Progenitor cell of endocrine pancreas (in vitro differentiated cells): ENCODE measurements at regions not wholly inside any gene's neighbourhood (a gene's known extent, or its start where the extent isn't known, plus 50 kb on each side); places are given as distances from the start of the nearest gene placed in this dataset.
"Not testable (repeated sequence)": the region's sequence is repeated elsewhere in the genome, so short reads cannot be mapped to it uniquely, and the experiment has no call there.

Experiments used
- DNase-seq: peaks from one replicate; pipeline ENCODE4 v3.0.0; 2021; ENCODE audit warnings: low spot score; ENCODE audit not compliant: unreplicated experiment
- H3K27ac Mint-ChIP-seq: 2 replicates; pipeline ENCODE4 v1.8.0; 2021; ENCODE audit warnings: mild to moderate bottlenecking, moderate library complexity, mixed read lengths
- H3K27me3 Mint-ChIP-seq: 2 replicates; pipeline ENCODE4 v1.8.0; 2021; ENCODE audit warnings: mixed read lengths
- H3K36me3 Mint-ChIP-seq: 2 replicates; pipeline ENCODE4 v1.8.0; 2022; ENCODE audit warnings: mixed read lengths; ENCODE audit not compliant: insufficient read depth
- H3K4me1 Mint-ChIP-seq: 2 replicates; pipeline ENCODE4 v1.8.0; 2021; ENCODE audit warnings: low read depth, mixed read lengths
- H3K4me3 Mint-ChIP-seq: 2 replicates; pipeline ENCODE4 v1.8.0; 2021; ENCODE audit warnings: low read depth, mild to moderate bottlenecking, moderate library complexity, mixed read lengths
- H3K9me3 Mint-ChIP-seq: 2 replicates; pipeline ENCODE4 v1.8.0; 2021; ENCODE audit warnings: low read depth, mixed read lengths
- TF ChIP-seq, protein P1 (sequence below): fragments of 200-600 bp; sonication (generic); IDR thresholded peaks from one replicate; pipeline ENCODE4 v1.5.0; 2021; ENCODE audit warnings: antibody characterized with exemption, mild to moderate bottlenecking; ENCODE audit not compliant: unreplicated experiment

DNA sequence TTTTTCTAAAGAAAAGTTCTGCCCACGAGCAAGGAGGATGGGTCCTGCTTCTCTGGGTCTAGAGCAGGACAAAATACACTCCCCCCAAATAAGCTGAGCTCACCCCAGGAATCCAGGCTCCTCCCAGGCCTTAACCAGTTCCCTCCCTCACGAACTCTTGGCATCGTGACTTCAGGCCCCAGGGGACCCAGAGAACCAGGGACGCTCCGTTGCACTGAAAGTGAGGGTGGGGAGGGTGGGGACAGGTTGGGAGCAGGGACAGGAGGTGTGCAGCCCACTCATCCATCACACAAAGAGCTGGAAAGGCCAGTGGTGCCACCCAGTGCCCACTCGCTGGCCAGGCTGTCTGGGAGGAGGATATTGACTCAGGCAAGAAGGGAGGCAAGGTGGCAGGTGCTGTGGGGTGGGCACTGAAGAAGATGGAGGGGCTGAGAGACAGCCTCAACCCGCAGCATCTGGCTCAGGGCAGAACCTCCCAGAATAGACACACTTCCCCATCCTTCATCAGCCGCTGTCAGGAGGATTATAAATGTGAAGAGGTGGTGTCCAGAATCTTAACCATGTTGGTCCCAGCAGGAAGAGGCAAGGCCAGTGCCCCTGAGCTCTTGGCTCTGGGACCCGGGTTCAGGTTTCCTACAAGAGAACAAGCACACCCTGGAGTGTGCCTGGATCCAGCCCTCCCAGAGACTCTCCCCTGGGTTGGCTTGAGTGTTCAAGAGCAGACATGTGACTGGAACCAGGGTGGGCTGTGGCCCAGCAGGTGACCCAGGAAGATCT is 67.9 kb upstream of the RPL38 start:
- no peak for DNase-seq
- no peak overlapping the region for H3K4me3 Mint-ChIP-seq
- TF ChIP-seq, protein P1, sequence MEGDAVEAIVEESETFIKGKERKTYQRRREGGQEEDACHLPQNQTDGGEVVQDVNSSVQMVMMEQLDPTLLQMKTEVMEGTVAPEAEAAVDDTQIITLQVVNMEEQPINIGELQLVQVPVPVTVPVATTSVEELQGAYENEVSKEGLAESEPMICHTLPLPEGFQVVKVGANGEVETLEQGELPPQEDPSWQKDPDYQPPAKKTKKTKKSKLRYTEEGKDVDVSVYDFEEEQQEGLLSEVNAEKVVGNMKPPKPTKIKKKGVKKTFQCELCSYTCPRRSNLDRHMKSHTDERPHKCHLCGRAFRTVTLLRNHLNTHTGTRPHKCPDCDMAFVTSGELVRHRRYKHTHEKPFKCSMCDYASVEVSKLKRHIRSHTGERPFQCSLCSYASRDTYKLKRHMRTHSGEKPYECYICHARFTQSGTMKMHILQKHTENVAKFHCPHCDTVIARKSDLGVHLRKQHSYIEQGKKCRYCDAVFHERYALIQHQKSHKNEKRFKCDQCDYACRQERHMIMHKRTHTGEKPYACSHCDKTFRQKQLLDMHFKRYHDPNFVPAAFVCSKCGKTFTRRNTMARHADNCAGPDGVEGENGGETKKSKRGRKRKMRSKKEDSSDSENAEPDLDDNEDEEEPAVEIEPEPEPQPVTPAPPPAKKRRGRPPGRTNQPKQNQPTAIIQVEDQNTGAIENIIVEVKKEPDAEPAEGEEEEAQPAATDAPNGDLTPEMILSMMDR, result no peak
- H3K27ac Mint-ChIP-seq, result no peak overlapping the region
- H3K27me3 Mint-ChIP-seq, result peaks cover 6% of the 10 kb centered on the region
- H3K9me3 Mint-ChIP-seq, result peaks cover 8% of the 10 kb centered on the region
- peaks cover 14% of the 10 kb centered on the region for H3K4me1 Mint-ChIP-seq
- H3K36me3 Mint-ChIP-seq, result no peaks in the 10 kb centered on the region

DNA sequence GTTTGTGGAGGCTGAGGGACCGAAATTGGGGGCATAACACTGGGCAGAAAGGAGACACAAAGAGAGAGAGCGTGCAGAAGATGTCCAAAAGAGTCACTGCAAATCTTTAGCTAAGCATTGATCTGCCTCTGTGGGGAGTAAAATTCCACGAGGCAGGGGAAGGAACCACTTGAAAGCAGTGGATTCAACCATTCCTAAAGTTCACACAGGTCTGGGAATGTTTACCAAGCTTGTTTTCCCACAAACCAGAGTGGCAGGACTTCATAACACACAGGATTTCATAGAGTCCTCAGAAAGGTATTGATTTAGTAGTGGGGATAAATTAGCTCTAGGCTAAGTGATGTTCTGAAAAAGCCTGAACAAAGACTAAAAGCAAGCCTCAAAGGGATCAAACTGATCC is 66.1 kb upstream of the RPL38 start:
- no peak for DNase-seq
- Mint-ChIP-seq H3K27ac (peak overlapping the region; percentile 67), H3K36me3 (no peaks in the 10 kb centered on the region), H3K27me3 (peaks cover 3% of the 10 kb centered on the region), H3K4me1 (peaks cover 14% of the 10 kb centered on the region), H3K9me3 (peaks cover 17% of the 10 kb centered on the region), H3K4me3 (peak overlapping the region; percentile 18)
- TF ChIP-seq, protein P1, result no peak

DNA sequence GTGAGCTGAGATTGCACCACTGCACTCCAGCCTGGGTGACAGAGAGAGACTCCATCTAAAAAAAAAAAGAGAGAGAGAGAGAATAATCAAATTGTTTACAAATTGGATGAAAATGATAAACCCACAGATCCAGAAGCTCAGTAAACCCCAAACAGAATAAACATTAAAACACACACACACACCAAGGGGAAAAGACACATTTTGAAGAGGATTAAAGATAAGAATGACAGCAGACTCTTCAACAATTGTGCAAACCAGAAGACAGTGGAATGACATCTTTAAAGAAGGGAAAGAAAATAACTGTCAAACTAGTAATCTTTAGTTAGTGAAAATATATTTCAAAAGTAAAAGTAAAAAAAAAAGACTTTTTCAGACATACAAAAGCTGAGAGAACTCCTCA is 64.4 kb upstream of the RPL38 start:
- no peak overlapping the region for H3K27ac Mint-ChIP-seq
- no peak overlapping the region for H3K4me3 Mint-ChIP-seq
- TF ChIP-seq, protein P1, result no peak
- H3K9me3 Mint-ChIP-seq, result peaks cover 26% of the 10 kb centered on the region
- peaks cover 3% of the 10 kb centered on the region for H3K36me3 Mint-ChIP-seq
- H3K27me3 Mint-ChIP-seq, result no peaks in the 10 kb centered on the region
- H3K4me1 Mint-ChIP-seq, result peaks cover 14% of the 10 kb centered on the region
- no peak for DNase-seq

DNA sequence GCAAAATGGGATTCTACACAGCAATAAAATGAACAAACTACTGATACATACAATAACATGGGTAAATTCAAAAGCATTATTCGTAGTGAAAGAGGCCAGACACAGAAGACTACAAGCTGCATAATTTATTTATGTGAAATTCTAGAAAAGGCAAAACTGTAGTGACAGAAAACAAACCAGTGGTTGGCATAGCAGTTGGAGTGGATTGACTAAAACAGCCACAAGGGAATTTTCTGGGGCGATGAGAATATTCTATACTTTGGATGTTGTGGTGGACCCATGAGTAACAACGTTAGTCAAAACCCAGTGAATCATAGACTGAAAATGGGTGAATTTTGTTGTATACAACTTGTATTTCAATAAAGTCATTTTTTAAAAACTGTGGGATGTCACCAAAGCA is 63.2 kb upstream of the RPL38 start:
- H3K36me3 Mint-ChIP-seq, result peaks cover 3% of the 10 kb centered on the region

DNA sequence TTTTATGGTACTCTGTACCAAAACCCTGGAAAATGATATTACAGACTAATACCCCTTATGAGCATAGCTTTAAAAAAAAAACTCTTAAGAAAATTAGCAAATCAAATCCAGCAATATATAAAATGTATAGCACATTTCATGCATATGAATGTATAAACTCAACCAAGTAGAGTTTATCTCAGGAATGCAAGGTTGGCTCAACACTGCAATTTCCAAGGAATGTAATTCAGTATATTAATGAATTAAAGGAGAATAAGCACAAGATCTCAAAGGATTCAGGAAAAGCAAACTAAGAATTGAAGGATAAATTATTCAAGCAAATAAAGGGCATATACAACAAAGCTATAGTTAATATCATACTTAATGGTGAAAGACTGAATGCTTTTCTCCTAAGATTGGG is 61.9 kb upstream of the RPL38 start:
- Mint-ChIP-seq H3K9me3 (peaks cover 26% of the 10 kb centered on the region), H3K27ac (no peak overlapping the region)
- TF ChIP-seq, protein P1, result no peak

More for the DNA sequence above, 63.2 kb upstream of the RPL38 start:
- Mint-ChIP-seq H3K27me3 (no peaks in the 10 kb centered on the region), H3K4me1 (peaks cover 14% of the 10 kb centered on the region), H3K27ac (no peak overlapping the region), H3K4me3 (no peak overlapping the region), H3K9me3 (peaks cover 26% of the 10 kb centered on the region)
- no peak for DNase-seq
- TF ChIP-seq, protein P1, result no peak

DNA sequence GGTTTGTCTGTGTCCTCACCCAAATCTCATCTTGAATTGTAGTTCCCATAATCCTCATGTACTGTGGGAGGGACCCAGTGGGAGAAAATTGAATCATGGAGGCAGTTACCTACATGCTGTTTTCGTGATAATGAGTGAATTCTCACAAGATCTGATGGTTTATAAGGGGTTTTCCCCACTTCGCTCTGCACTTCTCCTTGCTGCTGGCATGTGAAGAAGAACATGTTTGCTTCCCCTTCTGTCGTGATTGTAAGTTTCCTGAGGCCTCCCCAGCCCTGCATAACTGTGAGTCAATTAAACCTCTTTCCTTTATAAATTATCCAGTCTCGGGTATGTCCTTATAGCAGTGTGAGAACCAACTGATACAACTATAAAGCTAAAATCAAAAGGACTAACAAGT is 60.2 kb upstream of the RPL38 start:
- H3K27ac Mint-ChIP-seq, result not testable (repeated sequence)

More for the DNA sequence above, 61.9 kb upstream of the RPL38 start:
- no peak for DNase-seq
- Mint-ChIP-seq H3K4me3 (no peak overlapping the region), H3K36me3 (peaks cover 3% of the 10 kb centered on the region), H3K4me1 (peaks cover 12% of the 10 kb centered on the region), H3K27me3 (no peaks in the 10 kb centered on the region)

More for the DNA sequence above, 60.2 kb upstream of the RPL38 start:
- H3K36me3 Mint-ChIP-seq, DNase-seq, H3K27me3 Mint-ChIP-seq, H3K4me1 Mint-ChIP-seq, H3K4me3 Mint-ChIP-seq: not testable (repeated sequence)
- H3K9me3 Mint-ChIP-seq, result peaks cover 26% of the 10 kb centered on the region
